IMR-90 (cell line): ENCODE measurements at regions not wholly inside any gene's neighbourhood (a gene's known extent, or its start where the extent isn't known, plus 50 kb on each side); places are given as distances from the start of the nearest gene placed in this dataset.

Experiments
- ATAC-seq: fragments of 200-7000 bp; cut with Tn5 transposase; 2 replicates; pipeline ENCODE4 v1.9.1; 2020; ENCODE audit warnings: low read depth, mild to moderate bottlenecking, moderate library complexity
- BruUV-seq: library from RNA; stranded (reverse); fragments of 400-500 nt; replicated peaks from 2 replicates; lab custom pipeline; 2021; lab: Mats Ljungman, UMichigan
- CTCF ChIA-PET: fragments of 300-600 bp; formaldehyde crosslinking; extraction: SDS; loops from one replicate; lab custom pipeline; 2021; ENCODE audit warnings: antibody characterized with exemption; lab: Yijun Ruan, JAX
- POLR2A ChIA-PET: fragments of 300-600 bp; sonication (Branson Sonifier 250); formaldehyde crosslinking; loops from one replicate; lab custom pipeline; 2022; ENCODE audit warnings: antibody characterized with exemption; ENCODE audit not compliant: unreplicated experiment; lab: Charles Lee
- DNase-seq: peaks from one replicate; pipeline ENCODE4 v3.0.0; 2013
- H2AFZ ChIP-seq: replicated peaks from 2 replicates; pipeline ENCODE3; 2013; ENCODE audit warnings: low read length, mild to moderate bottlenecking; ENCODE audit not compliant: poor library complexity
- H2AK5ac ChIP-seq: 2 replicates; pipeline ENCODE4 v1.6.1; 2013; ENCODE audit warnings: low read depth, low read length, inconsistent platforms
- H2AK9ac ChIP-seq: replicated peaks from 2 replicates; pipeline ENCODE3; 2013; ENCODE audit warnings: mild to moderate bottlenecking, low read depth, low read length, moderate library complexity; ENCODE audit not compliant: poor library complexity
- H2BK120ac ChIP-seq: 2 replicates; pipeline ENCODE4 v1.6.1; 2013; ENCODE audit warnings: low read depth, low read length, inconsistent platforms
- H2BK15ac ChIP-seq: 3 replicates; pipeline ENCODE4 v1.6.1; 2013; ENCODE audit warnings: low read depth, low read length, inconsistent platforms
- H2BK20ac ChIP-seq: 2 replicates; pipeline ENCODE4 v1.6.1; 2013; ENCODE audit warnings: low read depth, mild to moderate bottlenecking, inconsistent platforms, low read length, moderate library complexity
- H2BK5ac ChIP-seq: 2 replicates; pipeline ENCODE4 v1.6.1; 2013; ENCODE audit warnings: mild to moderate bottlenecking, low read depth, low read length, inconsistent platforms; ENCODE audit not compliant: poor library complexity, severe bottlenecking
- H3K14ac ChIP-seq: replicated peaks from 2 replicates; pipeline ENCODE4 v1.6.1; 2013; ENCODE audit warnings: low read depth, low read length, inconsistent platforms
- H3K18ac ChIP-seq: 2 replicates; pipeline ENCODE4 v1.6.1; 2013; ENCODE audit warnings: low read depth, low read length, control low read depth
- H3K23ac ChIP-seq: 2 replicates; pipeline ENCODE4 v1.6.1; 2013; ENCODE audit warnings: low read depth, low read length, inconsistent platforms
- H3K27ac ChIP-seq: 2 replicates; pipeline ENCODE4 v1.5.1; 2013; ENCODE audit warnings: mild to moderate bottlenecking, control low read depth, low read length; ENCODE audit not compliant: insufficient read depth
- H3K27me3 ChIP-seq: 2 replicates; pipeline ENCODE4 v1.6.1; 2013; ENCODE audit warnings: low read length; ENCODE audit not compliant: control insufficient read depth, insufficient read depth
- H3K36me3 ChIP-seq: 2 replicates; pipeline ENCODE4 v1.6.1; 2013; ENCODE audit warnings: low read length, mixed read lengths; ENCODE audit not compliant: control insufficient read depth, insufficient read depth
- H3K4ac ChIP-seq: 2 replicates; pipeline ENCODE4 v1.6.1; 2013; ENCODE audit warnings: low read depth, low read length, inconsistent platforms
- H3K4me1 ChIP-seq: 2 replicates; pipeline ENCODE4 v1.6.1; 2013; ENCODE audit warnings: low read length, mixed read lengths; ENCODE audit not compliant: control insufficient read depth, insufficient read depth
- H3K4me2 ChIP-seq: 2 replicates; pipeline ENCODE4 v1.6.1; 2013; ENCODE audit warnings: low read depth, mild to moderate bottlenecking, control low read depth, low read length, moderate library complexity
- H3K4me3 ChIP-seq: 2 replicates; pipeline ENCODE4 v1.5.1; 2013; ENCODE audit warnings: low read depth, mild to moderate bottlenecking, control low read depth, low read length, moderate library complexity; ENCODE audit not compliant: insufficient read depth
- H3K56ac ChIP-seq: 2 replicates; pipeline ENCODE4 v1.6.1; 2013; ENCODE audit warnings: low read length, inconsistent platforms; ENCODE audit not compliant: insufficient read depth; ENCODE audit errors: extremely low read depth
- H3K79me1 ChIP-seq, 2 experiments: 2 replicates each; pipeline ENCODE4 v1.6.1; 2013; ENCODE audit warnings: low read length in 2 of 2, inconsistent platforms in 1 of 2, low read depth in 1 of 2
- H3K9ac ChIP-seq: 2 replicates; pipeline ENCODE4 v1.6.1; 2013; ENCODE audit warnings: low read depth, low read length, control low read depth
- H3K9me1 ChIP-seq: 2 replicates; pipeline ENCODE4 v1.6.1; 2013; ENCODE audit warnings: low read length, inconsistent platforms; ENCODE audit not compliant: insufficient read depth
- H3K9me3 ChIP-seq: 2 replicates; pipeline ENCODE4 v1.6.1; 2013; ENCODE audit warnings: low read length; ENCODE audit not compliant: control insufficient read depth, insufficient read depth
- H4K20me1 ChIP-seq: 2 replicates; pipeline ENCODE4 v1.6.1; 2013; ENCODE audit warnings: low read length, inconsistent platforms; ENCODE audit not compliant: insufficient read depth
- H4K5ac ChIP-seq: 2 replicates; pipeline ENCODE4 v1.6.1; 2013; ENCODE audit warnings: mild to moderate bottlenecking, low read depth, low read length, control low read depth
- H4K8ac ChIP-seq, 2 experiments: 2 replicates each; pipeline ENCODE4 v1.6.1; 2013; ENCODE audit warnings: low read depth in 2 of 2, low read length in 2 of 2, control low read depth in 1 of 2, inconsistent platforms in 1 of 2
- H4K91ac ChIP-seq: 2 replicates; pipeline ENCODE4 v1.6.1; 2013; ENCODE audit warnings: low read depth, low read length, inconsistent platforms; ENCODE audit not compliant: insufficient read depth
- MAFK ChIP-seq: IDR thresholded peaks from 2 replicates; pipeline ENCODE4 v1.6.1; 2012; ENCODE audit warnings: low read depth, low read length, improper control_type of control experiment
- MAZ ChIP-seq: IDR thresholded peaks from 2 replicates; pipeline ENCODE4 v1.6.1; 2012; ENCODE audit warnings: low read depth, mild to moderate bottlenecking, low read length, improper control_type of control experiment, moderate library complexity, borderline replicate concordance
- WGBS, 2 experiments: methylation state at CpG; one replicate each; pipeline versions ENCODE4 v1.1.5 to v1.1.7; 2013; ENCODE audit warnings: missing lambda C conversion rate in 2 of 2; ENCODE audit not compliant: insufficient read length in 1 of 2; ENCODE audit errors: extremely low coverage in 2 of 2; 5-methylcytosine and 5-hydroxymethylcytosine counted together
- dilution Hi-C: fragments of 300-500 bp; cut with HindIII; formaldehyde crosslinking; loops from one replicate; pipeline ENCODE4 v1.14.3; 2018; ENCODE audit warnings: low sequenced_read_pairs; ENCODE audit not compliant: unreplicated experiment
- in situ Hi-C: fragments of 300-500 bp; cut with MboI; formaldehyde crosslinking; loops from 3 replicates; pipeline ENCODE4 v1.14.3; 2019; ENCODE audit warnings: low sequenced_read_pairs, inconsistent platforms, mixed read lengths
- intact Hi-C: fragments of 100-400 bp; cut with micrococcal nuclease; formaldehyde crosslinking; loops from 2 replicates; pipeline ENCODE4 v1.10.0; 2022

DNA sequence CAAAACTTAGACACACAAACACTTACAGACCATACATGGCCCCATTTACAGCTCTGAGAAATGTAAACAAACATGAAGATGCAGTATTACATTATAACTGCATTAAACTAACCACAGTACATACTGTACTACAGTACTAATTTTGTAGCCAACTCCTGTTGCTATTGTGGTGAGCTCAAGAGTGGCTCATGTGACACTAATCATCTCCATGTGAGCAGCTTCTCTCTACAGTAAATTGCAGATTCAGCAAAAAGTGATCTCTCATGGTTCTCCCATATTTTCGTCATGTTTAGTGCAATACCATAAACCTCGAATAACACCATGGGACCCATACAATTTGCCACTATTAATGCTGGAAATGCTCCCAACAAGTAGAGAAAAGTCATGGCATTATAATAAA, 860.4 kb downstream of the EPHA7 start:
- no peak overlapping the region for H4K91ac ChIP-seq
- H4K20me1 ChIP-seq: no peaks in the 10 kb centered on the region
- CTCF ChIA-PET: no interaction called here
- no peak overlapping the region for H3K4me3 ChIP-seq
- no peak overlapping the region for H4K5ac ChIP-seq
- no peaks in the 10 kb centered on the region for H3K79me1 ChIP-seq
- no peak overlapping the region for H3K23ac ChIP-seq
- no peak overlapping the region for H2BK20ac ChIP-seq
- no peak overlapping the region for H2AK9ac ChIP-seq
- no peak for ATAC-seq
- in situ Hi-C loops (no loop called here), dilution Hi-C loops (no loop called here), intact Hi-C loops (no loop called here)
- peak; percentile 94 for TF ChIP-seq MAFK
- no peak for TF ChIP-seq MAZ
- BruUV-seq: no TSS peak
- WGBS, 2 experiments: no CpG with 5 or more reads among the region's 2 CpGs
- no peak overlapping the region for H2BK120ac ChIP-seq
- no peak overlapping the region for H3K9ac ChIP-seq
- no peak overlapping the region for H4K8ac ChIP-seq
- H3K56ac ChIP-seq: no peak overlapping the region
- H3K27me3 ChIP-seq: no peaks in the 10 kb centered on the region
- DNase-seq: no peak
- H3K4ac ChIP-seq: no peak overlapping the region
- no peaks in the 10 kb centered on the region for H3K36me3 ChIP-seq
- H2AK5ac ChIP-seq: no peak overlapping the region
- no peak overlapping the region for H3K27ac ChIP-seq
- H2AFZ ChIP-seq: no peak overlapping the region
- no peak overlapping the region for H2BK15ac ChIP-seq
- POLR2A ChIA-PET: no interaction called here
- no peak overlapping the region for H3K4me2 ChIP-seq
- H2BK5ac ChIP-seq: no peak overlapping the region
- no peaks in the 10 kb centered on the region for H3K9me3 ChIP-seq
- H3K14ac ChIP-seq: no peak overlapping the region
- H3K4me1 ChIP-seq: no peaks in the 10 kb centered on the region
- H3K9me1 ChIP-seq: no peaks in the 10 kb centered on the region
- no peak overlapping the region for H3K18ac ChIP-seq
